H1 (cell line): ENCODE measurements at regions not wholly inside any gene's neighbourhood (a gene's known extent, or its start where the extent isn't known, plus 50 kb on each side); places are given as distances from the start of the nearest gene placed in this dataset.

Experiments used
- ASH2L ChIP-seq: fragments of 200-600, 300-600 bp; sonication (generic); IDR thresholded peaks from one replicate; pipeline ENCODE4 v1.7.1; 2017; ENCODE audit warnings: low read length
- TF ChIP-seq, protein P1 (sequence below): fragments of 300-600 bp; sonication (generic); IDR thresholded peaks from 2 replicates; pipeline ENCODE4 v1.7.1; 2012; ENCODE audit warnings: low read length, moderate library complexity, mild to moderate bottlenecking, inconsistent platforms; ENCODE audit not compliant: insufficient replicate concordance

DNA sequence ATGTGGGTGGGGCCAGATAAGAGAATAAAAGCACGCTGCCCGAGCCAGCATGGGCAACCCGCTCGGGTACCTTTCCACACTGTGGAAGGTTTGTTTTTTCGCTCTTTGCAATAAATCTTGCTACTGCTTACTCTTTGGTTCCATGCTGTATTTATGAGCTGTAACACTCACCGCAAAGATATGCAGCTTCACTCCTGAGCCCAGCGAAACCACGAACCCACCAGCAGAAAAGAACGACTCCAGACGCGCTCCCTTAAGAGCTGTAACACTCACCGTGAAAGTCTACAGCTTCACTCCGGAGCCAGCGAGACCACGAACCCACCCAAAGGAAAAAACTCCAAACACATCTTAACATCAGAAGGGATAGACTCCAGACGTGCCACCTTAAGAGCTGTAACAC, 76.7 kb downstream of the TFAP2A start (continued):
- TF ChIP-seq, protein P1, sequence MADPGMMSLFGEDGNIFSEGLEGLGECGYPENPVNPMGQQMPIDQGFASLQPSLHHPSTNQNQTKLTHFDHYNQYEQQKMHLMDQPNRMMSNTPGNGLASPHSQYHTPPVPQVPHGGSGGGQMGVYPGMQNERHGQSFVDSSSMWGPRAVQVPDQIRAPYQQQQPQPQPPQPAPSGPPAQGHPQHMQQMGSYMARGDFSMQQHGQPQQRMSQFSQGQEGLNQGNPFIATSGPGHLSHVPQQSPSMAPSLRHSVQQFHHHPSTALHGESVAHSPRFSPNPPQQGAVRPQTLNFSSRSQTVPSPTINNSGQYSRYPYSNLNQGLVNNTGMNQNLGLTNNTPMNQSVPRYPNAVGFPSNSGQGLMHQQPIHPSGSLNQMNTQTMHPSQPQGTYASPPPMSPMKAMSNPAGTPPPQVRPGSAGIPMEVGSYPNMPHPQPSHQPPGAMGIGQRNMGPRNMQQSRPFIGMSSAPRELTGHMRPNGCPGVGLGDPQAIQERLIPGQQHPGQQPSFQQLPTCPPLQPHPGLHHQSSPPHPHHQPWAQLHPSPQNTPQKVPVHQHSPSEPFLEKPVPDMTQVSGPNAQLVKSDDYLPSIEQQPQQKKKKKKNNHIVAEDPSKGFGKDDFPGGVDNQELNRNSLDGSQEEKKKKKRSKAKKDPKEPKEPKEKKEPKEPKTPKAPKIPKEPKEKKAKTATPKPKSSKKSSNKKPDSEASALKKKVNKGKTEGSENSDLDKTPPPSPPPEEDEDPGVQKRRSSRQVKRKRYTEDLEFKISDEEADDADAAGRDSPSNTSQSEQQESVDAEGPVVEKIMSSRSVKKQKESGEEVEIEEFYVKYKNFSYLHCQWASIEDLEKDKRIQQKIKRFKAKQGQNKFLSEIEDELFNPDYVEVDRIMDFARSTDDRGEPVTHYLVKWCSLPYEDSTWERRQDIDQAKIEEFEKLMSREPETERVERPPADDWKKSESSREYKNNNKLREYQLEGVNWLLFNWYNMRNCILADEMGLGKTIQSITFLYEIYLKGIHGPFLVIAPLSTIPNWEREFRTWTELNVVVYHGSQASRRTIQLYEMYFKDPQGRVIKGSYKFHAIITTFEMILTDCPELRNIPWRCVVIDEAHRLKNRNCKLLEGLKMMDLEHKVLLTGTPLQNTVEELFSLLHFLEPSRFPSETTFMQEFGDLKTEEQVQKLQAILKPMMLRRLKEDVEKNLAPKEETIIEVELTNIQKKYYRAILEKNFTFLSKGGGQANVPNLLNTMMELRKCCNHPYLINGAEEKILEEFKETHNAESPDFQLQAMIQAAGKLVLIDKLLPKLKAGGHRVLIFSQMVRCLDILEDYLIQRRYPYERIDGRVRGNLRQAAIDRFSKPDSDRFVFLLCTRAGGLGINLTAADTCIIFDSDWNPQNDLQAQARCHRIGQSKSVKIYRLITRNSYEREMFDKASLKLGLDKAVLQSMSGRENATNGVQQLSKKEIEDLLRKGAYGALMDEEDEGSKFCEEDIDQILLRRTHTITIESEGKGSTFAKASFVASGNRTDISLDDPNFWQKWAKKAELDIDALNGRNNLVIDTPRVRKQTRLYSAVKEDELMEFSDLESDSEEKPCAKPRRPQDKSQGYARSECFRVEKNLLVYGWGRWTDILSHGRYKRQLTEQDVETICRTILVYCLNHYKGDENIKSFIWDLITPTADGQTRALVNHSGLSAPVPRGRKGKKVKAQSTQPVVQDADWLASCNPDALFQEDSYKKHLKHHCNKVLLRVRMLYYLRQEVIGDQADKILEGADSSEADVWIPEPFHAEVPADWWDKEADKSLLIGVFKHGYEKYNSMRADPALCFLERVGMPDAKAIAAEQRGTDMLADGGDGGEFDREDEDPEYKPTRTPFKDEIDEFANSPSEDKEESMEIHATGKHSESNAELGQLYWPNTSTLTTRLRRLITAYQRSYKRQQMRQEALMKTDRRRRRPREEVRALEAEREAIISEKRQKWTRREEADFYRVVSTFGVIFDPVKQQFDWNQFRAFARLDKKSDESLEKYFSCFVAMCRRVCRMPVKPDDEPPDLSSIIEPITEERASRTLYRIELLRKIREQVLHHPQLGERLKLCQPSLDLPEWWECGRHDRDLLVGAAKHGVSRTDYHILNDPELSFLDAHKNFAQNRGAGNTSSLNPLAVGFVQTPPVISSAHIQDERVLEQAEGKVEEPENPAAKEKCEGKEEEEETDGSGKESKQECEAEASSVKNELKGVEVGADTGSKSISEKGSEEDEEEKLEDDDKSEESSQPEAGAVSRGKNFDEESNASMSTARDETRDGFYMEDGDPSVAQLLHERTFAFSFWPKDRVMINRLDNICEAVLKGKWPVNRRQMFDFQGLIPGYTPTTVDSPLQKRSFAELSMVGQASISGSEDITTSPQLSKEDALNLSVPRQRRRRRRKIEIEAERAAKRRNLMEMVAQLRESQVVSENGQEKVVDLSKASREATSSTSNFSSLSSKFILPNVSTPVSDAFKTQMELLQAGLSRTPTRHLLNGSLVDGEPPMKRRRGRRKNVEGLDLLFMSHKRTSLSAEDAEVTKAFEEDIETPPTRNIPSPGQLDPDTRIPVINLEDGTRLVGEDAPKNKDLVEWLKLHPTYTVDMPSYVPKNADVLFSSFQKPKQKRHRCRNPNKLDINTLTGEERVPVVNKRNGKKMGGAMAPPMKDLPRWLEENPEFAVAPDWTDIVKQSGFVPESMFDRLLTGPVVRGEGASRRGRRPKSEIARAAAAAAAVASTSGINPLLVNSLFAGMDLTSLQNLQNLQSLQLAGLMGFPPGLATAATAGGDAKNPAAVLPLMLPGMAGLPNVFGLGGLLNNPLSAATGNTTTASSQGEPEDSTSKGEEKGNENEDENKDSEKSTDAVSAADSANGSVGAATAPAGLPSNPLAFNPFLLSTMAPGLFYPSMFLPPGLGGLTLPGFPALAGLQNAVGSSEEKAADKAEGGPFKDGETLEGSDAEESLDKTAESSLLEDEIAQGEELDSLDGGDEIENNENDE: no peak
- TF ChIP-seq ASH2L: no peak
- TF ChIP-seq, all 59 proteins: peak for 0
